ENCODE measurements at regions not wholly inside any gene's neighbourhood (a gene's known extent, or its start where the extent isn't known, plus 50 kb on each side); places are given as distances from the start of the nearest gene placed in this dataset.
"Not testable (repeated sequence)": the region's sequence is repeated elsewhere in the genome, so short reads cannot be mapped to it uniquely, and the experiment has no call there.

- Histone ChIP-seq H3K4me3 (no peak overlapping the region), H3K4me1 (no peaks in the 10 kb centered on the region), H3K27me3 (no peaks in the 10 kb centered on the region), H3K9me3 (no peaks in the 10 kb centered on the region), H3K36me3 (no peaks in the 10 kb centered on the region), H3K27ac (no peak overlapping the region)
- no peak for TF ChIP-seq POLR2AphosphoS5 (IDR thresholded peaks at IDR 0.05)
- TF ChIP-seq POLR2A (IDR thresholded peaks at IDR 0.05): no peak
- intact Hi-C loops (cut with DNase I): no loop called here
- DNase-seq: no peak
- 79 to 85% methylated on average over 1 of the region's 1 CpG for WGBS, 2 donors
Observed at GRCh38 chr12:90675106-90675505, 279.9 kb downstream of the CCER1 start.

GRCh38 chr12:90672081-90672480 is 282.9 kb downstream of the CCER1 start:
- no peaks in the 10 kb centered on the region for H3K27me3 ChIP-seq
- intact Hi-C loops (cut with DNase I): no loop called here
- H3K27ac ChIP-seq: no peak overlapping the region
- H3K9me3 ChIP-seq: no peaks in the 10 kb centered on the region
- DNase-seq: no peak
- TF ChIP-seq EP300 (IDR thresholded peaks at IDR 0.05): no peak
- no peak for TF ChIP-seq POLR2A (IDR thresholded peaks at IDR 0.05)
- TF ChIP-seq POLR2AphosphoS5 (IDR thresholded peaks at IDR 0.05): no peak
- no peak for TF ChIP-seq CTCF (IDR thresholded peaks at IDR 0.05)
- H3K36me3 ChIP-seq: no peaks in the 10 kb centered on the region
- H3K4me3 ChIP-seq: no peak overlapping the region
- 90 to 96% methylated on average over 1 of the region's 1 CpG for WGBS, 2 donors
- no peaks in the 10 kb centered on the region for H3K4me1 ChIP-seq

GRCh38 chr12:90663949-90664348 is 291.0 kb downstream of the CCER1 start:
- WGBS, 2 donors: 91 to 93% methylated on average over 7 of the region's 7 CpGs
- DNase-seq; H3K4me3 ChIP-seq; H3K36me3 ChIP-seq; H3K9me3 ChIP-seq; H3K27me3 ChIP-seq; H3K27ac ChIP-seq; H3K4me1 ChIP-seq; intact Hi-C loops (cut with DNase I): not testable (repeated sequence)

GRCh38 chr12:90659060-90659459 is 295.9 kb downstream of the CCER1 start:
- intact Hi-C loops (cut with DNase I): no loop called here
- DNase-seq: no peak
- Histone ChIP-seq H3K4me1 (no peaks in the 10 kb centered on the region), H3K4me3 (no peak overlapping the region), H3K9me3 (no peaks in the 10 kb centered on the region), H3K27ac (no peak overlapping the region), H3K36me3 (no peaks in the 10 kb centered on the region), H3K27me3 (no peaks in the 10 kb centered on the region)
- TF ChIP-seq POLR2AphosphoS5 (IDR thresholded peaks at IDR 0.05) (no peak), EP300 (IDR thresholded peaks at IDR 0.05) (no peak), POLR2A (IDR thresholded peaks at IDR 0.05) (no peak), CTCF (IDR thresholded peaks at IDR 0.05) (no peak)
- 89 to 97% methylated on average over 2 of the region's 2 CpGs for WGBS, 2 donors

- Histone ChIP-seq H3K36me3 (no peaks in the 10 kb centered on the region), H3K27me3 (no peaks in the 10 kb centered on the region), H3K9me3 (no peaks in the 10 kb centered on the region), H3K4me1 (no peaks in the 10 kb centered on the region), H3K4me3 (no peak overlapping the region), H3K27ac (no peak overlapping the region)
- 83 to 95% methylated on average over 2 of the region's 2 CpGs for WGBS, 2 donors
- intact Hi-C loops (cut with DNase I): no loop called here
- TF ChIP-seq POLR2A (IDR thresholded peaks at IDR 0.05) (no peak), CTCF (IDR thresholded peaks at IDR 0.05) (no peak), EP300 (IDR thresholded peaks at IDR 0.05) (no peak), POLR2AphosphoS5 (IDR thresholded peaks at IDR 0.05) (no peak)
- no peak for DNase-seq
Observed at GRCh38 chr12:90653040-90653439, 301.9 kb downstream of the CCER1 start.

- WGBS, 2 donors: 76 to 78% methylated on average over 2 of the region's 2 CpGs
- Histone ChIP-seq H3K9me3 (no peaks in the 10 kb centered on the region), H3K36me3 (no peaks in the 10 kb centered on the region), H3K4me1 (no peaks in the 10 kb centered on the region), H3K4me3 (no peak overlapping the region), H3K27ac (no peak overlapping the region), H3K27me3 (no peaks in the 10 kb centered on the region)
- TF ChIP-seq EP300 (IDR thresholded peaks at IDR 0.05) (no peak), POLR2AphosphoS5 (IDR thresholded peaks at IDR 0.05) (no peak), CTCF (IDR thresholded peaks at IDR 0.05) (no peak), POLR2A (IDR thresholded peaks at IDR 0.05) (no peak)
- no peak for DNase-seq
- intact Hi-C loops (cut with DNase I): no loop called here
Observed at GRCh38 chr12:90652280-90652679, 302.7 kb downstream of the CCER1 start.

Data from sigmoid colon (tissue), 6 donors.